Progenitor cell of endocrine pancreas (in vitro differentiated cells): ENCODE measurements at regions not wholly inside any gene's neighbourhood (a gene's known extent, or its start where the extent isn't known, plus 50 kb on each side); places are given as distances from the start of the nearest gene placed in this dataset.

Experiments
- DNase-seq: peaks from one replicate; pipeline ENCODE4 v3.0.0; 2021; ENCODE audit warnings: low spot score; ENCODE audit not compliant: unreplicated experiment
- H3K27ac Mint-ChIP-seq: 2 replicates; pipeline ENCODE4 v1.8.0; 2021; ENCODE audit warnings: mild to moderate bottlenecking, moderate library complexity, mixed read lengths
- H3K27me3 Mint-ChIP-seq: 2 replicates; pipeline ENCODE4 v1.8.0; 2021; ENCODE audit warnings: mixed read lengths
- H3K36me3 Mint-ChIP-seq: 2 replicates; pipeline ENCODE4 v1.8.0; 2022; ENCODE audit warnings: mixed read lengths; ENCODE audit not compliant: insufficient read depth
- H3K4me1 Mint-ChIP-seq: 2 replicates; pipeline ENCODE4 v1.8.0; 2021; ENCODE audit warnings: low read depth, mixed read lengths
- H3K4me3 Mint-ChIP-seq: 2 replicates; pipeline ENCODE4 v1.8.0; 2021; ENCODE audit warnings: low read depth, mild to moderate bottlenecking, moderate library complexity, mixed read lengths
- H3K9me3 Mint-ChIP-seq: 2 replicates; pipeline ENCODE4 v1.8.0; 2021; ENCODE audit warnings: low read depth, mixed read lengths
- TF ChIP-seq, protein P1 (sequence below): fragments of 200-600 bp; sonication (generic); IDR thresholded peaks from one replicate; pipeline ENCODE4 v1.5.0; 2021; ENCODE audit warnings: antibody characterized with exemption, mild to moderate bottlenecking; ENCODE audit not compliant: unreplicated experiment

- Mint-ChIP-seq H3K36me3 (no peaks in the 10 kb centered on the region), H3K4me3 (no peak overlapping the region), H3K27me3 (no peaks in the 10 kb centered on the region), H3K27ac (no peak overlapping the region), H3K4me1 (peaks cover 6% of the 10 kb centered on the region), H3K9me3 (no peaks in the 10 kb centered on the region)
- TF ChIP-seq, protein P1, sequence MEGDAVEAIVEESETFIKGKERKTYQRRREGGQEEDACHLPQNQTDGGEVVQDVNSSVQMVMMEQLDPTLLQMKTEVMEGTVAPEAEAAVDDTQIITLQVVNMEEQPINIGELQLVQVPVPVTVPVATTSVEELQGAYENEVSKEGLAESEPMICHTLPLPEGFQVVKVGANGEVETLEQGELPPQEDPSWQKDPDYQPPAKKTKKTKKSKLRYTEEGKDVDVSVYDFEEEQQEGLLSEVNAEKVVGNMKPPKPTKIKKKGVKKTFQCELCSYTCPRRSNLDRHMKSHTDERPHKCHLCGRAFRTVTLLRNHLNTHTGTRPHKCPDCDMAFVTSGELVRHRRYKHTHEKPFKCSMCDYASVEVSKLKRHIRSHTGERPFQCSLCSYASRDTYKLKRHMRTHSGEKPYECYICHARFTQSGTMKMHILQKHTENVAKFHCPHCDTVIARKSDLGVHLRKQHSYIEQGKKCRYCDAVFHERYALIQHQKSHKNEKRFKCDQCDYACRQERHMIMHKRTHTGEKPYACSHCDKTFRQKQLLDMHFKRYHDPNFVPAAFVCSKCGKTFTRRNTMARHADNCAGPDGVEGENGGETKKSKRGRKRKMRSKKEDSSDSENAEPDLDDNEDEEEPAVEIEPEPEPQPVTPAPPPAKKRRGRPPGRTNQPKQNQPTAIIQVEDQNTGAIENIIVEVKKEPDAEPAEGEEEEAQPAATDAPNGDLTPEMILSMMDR = no peak
- no peak for DNase-seq
These were observed 288.0 kb upstream of the POU3F2 start for GRCh38 chr6:98546376-98546775.

DNA sequence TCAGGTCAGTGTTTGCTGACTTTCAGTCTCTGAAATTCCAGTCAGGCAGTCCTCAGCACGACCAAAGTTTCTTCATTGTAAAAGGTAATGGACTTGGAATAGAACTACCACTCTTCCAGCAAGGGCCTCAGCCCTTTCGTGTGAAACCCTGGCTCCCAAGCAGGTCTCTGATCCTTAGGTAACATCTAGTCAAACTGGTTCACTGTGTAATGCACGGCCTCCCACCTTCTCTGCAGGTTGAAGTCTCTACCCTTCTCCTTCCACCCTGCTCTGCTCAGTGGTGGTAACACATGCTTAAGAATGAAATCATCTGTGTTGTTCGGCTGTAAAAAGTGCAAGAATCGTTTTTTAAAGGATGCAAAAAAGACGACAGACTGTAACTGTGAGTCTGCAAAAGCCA is 287.2 kb upstream of the POU3F2 start:
- no peak overlapping the region for H3K27ac Mint-ChIP-seq
- no peak overlapping the region for H3K4me3 Mint-ChIP-seq
- no peaks in the 10 kb centered on the region for H3K27me3 Mint-ChIP-seq
- TF ChIP-seq, protein P1 = no peak
- no peaks in the 10 kb centered on the region for H3K36me3 Mint-ChIP-seq
- peaks cover 6% of the 10 kb centered on the region for H3K4me1 Mint-ChIP-seq
- H3K9me3 Mint-ChIP-seq = no peaks in the 10 kb centered on the region
- no peak for DNase-seq

GRCh38 chr6:98547634-98548033 is 286.7 kb upstream of the POU3F2 start:
- Mint-ChIP-seq H3K9me3 (no peaks in the 10 kb centered on the region), H3K36me3 (no peaks in the 10 kb centered on the region), H3K27ac (no peak overlapping the region), H3K4me3 (no peak overlapping the region), H3K27me3 (no peaks in the 10 kb centered on the region), H3K4me1 (peaks cover 6% of the 10 kb centered on the region)
- DNase-seq = no peak
- TF ChIP-seq, protein P1 = no peak

- DNase-seq = no peak
- Mint-ChIP-seq H3K4me3 (no peak overlapping the region), H3K27ac (no peak overlapping the region), H3K36me3 (no peaks in the 10 kb centered on the region), H3K27me3 (no peaks in the 10 kb centered on the region), H3K9me3 (no peaks in the 10 kb centered on the region), H3K4me1 (peaks cover 6% of the 10 kb centered on the region)
- TF ChIP-seq, protein P1 = no peak
These were observed 286.1 kb upstream of the POU3F2 start for GRCh38 chr6:98548301-98548700.

DNA sequence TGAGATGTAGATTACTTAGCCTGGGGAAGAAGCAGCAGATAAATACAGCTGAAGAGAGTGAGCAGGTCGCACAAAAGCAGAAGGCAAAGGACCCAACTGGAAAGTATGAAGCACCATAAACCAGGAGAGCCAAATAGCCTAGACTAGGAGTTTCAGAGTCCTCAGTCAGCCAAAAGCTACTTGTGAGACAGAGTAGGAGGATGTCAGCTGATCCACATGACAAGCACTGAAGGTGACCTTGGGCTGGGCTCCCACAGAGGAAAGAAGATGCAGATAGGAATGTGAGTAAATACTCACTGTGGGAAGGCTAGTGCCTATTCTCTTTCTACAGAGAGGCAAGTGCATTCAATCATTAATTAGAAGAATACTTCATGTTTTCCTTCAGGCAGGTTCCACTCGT is 274.0 kb upstream of the POU3F2 start:
- no peaks in the 10 kb centered on the region for H3K36me3 Mint-ChIP-seq
- no peaks in the 10 kb centered on the region for H3K9me3 Mint-ChIP-seq
- TF ChIP-seq, protein P1 = no peak
- no peak overlapping the region for H3K4me3 Mint-ChIP-seq
- DNase-seq = no peak
- no peak overlapping the region for H3K27ac Mint-ChIP-seq
- no peaks in the 10 kb centered on the region for H3K4me1 Mint-ChIP-seq
- H3K27me3 Mint-ChIP-seq = no peaks in the 10 kb centered on the region
